Erythroblast (primary cell): ENCODE measurements at regions not wholly inside any gene's neighbourhood (a gene's known extent, or its start where the extent isn't known, plus 50 kb on each side); places are given as distances from the start of the nearest gene placed in this dataset.

ENCODE experiments used
- GATA1 ChIP-seq: IDR thresholded peaks from 2 replicates; pipeline ENCODE4 v1.6.1; 2011; ENCODE audit warnings: low read depth, mild to moderate bottlenecking, control low read depth, low read length, moderate library complexity
- POLR2A ChIP-seq: IDR thresholded peaks from 2 replicates; pipeline ENCODE4 v1.6.1; 2011; ENCODE audit warnings: mild to moderate bottlenecking, low read length

DNA sequence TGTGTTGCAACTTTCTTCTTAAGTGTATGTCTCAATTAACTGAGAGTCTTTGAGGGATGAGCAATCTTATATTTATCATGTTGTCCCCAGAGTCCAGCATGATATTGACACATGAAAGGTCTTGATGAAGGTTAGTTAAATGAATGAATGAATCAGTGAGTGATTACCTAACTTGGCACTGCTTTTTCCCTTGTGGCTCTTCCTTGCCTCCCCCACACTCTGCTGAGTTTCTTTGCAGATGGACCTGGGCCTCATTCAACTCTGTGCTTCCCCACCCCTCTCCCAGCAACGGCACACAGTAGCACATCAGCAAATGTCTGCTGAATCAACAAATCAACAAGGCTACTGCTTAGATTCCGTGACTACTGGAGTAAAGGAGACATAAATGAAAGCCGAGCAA is 235.1 kb upstream of the CXCL12 start:
- TF ChIP-seq POLR2A (no peak), GATA1 (no peak)
